Kidney epithelial cell (primary cell): ENCODE measurements at regions not wholly inside any gene's neighbourhood (a gene's known extent, or its start where the extent isn't known, plus 50 kb on each side); places are given as distances from the start of the nearest gene placed in this dataset.

Experiments
- DNase-seq: peaks from one replicate; pipeline ENCODE4 v3.0.0-alpha.2; 2010; ENCODE audit warnings: low read depth
- H3K27me3 ChIP-seq: 2 replicates; pipeline ENCODE4 v1.6.0; 2011; ENCODE audit warnings: low read length; ENCODE audit not compliant: control insufficient read depth, insufficient read depth
- H3K36me3 ChIP-seq: 2 replicates; pipeline ENCODE4 v1.5.1; 2011; ENCODE audit warnings: low read length; ENCODE audit not compliant: control insufficient read depth, insufficient read depth
- H3K4me3 ChIP-seq: 2 replicates; pipeline ENCODE4 v1.5.1; 2011; ENCODE audit warnings: low read depth, mild to moderate bottlenecking, control low read depth, low read length
- TF ChIP-seq, protein P1 (sequence below): IDR thresholded peaks from 2 replicates; pipeline ENCODE4 v1.5.1; 2011; ENCODE audit warnings: mild to moderate bottlenecking, moderate library complexity, low read length, control low read depth, inconsistent platforms; ENCODE audit not compliant: insufficient read depth, poor library complexity, severe bottlenecking

DNA sequence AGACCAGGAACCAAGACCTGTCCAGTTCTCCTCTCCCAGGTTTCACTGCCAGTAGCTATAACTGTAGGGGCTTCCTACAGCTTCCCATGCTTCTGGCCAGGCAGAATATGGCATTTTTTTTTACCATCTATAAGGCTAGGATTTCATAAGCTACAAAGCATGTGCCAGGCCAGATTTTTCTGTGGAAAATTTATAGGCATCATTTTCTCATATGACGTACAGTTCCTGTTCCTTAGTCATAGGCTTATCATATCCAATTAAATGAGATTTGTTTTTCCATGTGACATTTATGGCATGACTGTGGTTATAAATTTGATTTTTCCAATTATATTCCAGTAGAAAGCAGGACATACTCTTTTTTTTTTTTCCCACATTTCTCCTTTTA, 208.6 kb upstream of the NPY start:
- TF ChIP-seq, protein P1, sequence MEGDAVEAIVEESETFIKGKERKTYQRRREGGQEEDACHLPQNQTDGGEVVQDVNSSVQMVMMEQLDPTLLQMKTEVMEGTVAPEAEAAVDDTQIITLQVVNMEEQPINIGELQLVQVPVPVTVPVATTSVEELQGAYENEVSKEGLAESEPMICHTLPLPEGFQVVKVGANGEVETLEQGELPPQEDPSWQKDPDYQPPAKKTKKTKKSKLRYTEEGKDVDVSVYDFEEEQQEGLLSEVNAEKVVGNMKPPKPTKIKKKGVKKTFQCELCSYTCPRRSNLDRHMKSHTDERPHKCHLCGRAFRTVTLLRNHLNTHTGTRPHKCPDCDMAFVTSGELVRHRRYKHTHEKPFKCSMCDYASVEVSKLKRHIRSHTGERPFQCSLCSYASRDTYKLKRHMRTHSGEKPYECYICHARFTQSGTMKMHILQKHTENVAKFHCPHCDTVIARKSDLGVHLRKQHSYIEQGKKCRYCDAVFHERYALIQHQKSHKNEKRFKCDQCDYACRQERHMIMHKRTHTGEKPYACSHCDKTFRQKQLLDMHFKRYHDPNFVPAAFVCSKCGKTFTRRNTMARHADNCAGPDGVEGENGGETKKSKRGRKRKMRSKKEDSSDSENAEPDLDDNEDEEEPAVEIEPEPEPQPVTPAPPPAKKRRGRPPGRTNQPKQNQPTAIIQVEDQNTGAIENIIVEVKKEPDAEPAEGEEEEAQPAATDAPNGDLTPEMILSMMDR = no peak
- DNase-seq = no peak
- H3K4me3 ChIP-seq = no peak overlapping the region

DNA sequence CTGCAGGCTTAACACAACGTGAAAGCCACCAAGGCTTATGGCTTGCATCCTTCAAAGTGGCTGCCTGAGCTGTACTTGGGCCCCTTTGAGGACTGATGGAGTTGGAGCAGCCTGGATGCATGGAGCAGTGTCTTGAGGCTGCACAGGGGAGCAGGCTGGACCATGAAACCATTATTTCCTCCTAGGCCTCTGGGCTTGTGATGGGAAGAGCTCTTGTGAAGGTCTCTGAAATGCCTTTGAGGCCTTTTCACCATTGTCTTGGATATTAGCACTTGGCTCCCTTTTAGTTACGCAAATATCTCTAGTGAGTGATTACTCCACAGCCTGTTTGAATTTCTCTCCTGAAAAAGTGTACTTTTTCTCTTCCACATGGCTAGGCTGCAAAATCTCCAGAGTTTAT, 201.2 kb upstream of the NPY start:
- Histone ChIP-seq H3K4me3 (no peak overlapping the region), H3K36me3 (no peaks in the 10 kb centered on the region), H3K27me3 (no peaks in the 10 kb centered on the region)
- DNase-seq = no peak
- TF ChIP-seq, protein P1 = no peak

More for the DNA sequence above, 208.6 kb upstream of the NPY start:
- Histone ChIP-seq H3K27me3 (no peaks in the 10 kb centered on the region), H3K36me3 (no peaks in the 10 kb centered on the region)

DNA sequence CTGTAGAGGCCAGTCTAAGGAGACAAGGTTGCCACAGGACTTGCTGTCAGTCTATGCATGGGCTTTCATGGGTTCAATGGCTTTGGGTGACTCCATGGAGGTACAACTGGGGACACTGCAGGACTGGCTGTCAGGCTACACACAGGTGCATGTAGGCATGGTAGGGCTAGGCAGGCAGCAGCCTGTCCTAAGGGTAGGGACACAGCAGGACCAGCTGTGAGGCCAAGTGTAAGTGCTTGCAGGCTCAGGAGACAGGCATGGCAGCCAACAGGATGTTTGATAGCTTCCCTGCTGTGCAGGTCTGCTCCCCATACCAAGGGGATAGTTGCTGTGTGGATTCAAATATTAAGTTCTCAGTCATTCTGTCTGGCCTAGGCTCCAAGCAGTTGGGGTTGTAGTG, 181.0 kb upstream of the NPY start:
- DNase-seq = no peak
- Histone ChIP-seq H3K27me3 (no peaks in the 10 kb centered on the region), H3K36me3 (no peaks in the 10 kb centered on the region), H3K4me3 (no peak overlapping the region)
- TF ChIP-seq, protein P1 = no peak

DNA sequence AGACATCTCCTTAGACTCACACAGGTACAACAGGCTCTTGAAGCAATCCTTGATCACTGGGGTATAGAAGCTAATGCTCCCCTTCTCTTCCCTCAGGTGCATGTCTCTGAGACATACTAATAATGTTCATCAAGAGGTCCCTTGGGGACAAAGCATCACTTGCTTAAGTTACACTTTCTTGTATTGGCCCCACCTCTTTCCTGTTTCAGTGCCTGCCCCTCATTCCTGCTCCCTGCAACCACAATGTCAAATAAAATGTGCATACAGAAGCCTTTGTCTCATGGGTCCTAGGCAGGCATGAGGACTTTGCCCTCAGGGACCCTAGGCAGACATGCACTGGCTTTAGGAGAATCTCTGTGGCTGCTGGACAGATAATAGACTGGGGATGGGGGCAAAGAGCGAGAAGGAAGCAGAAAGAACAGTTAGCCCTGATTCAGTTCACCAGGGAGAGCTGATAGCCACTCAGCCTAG, 175.0 kb upstream of the NPY start:
- no peaks in the 10 kb centered on the region for H3K36me3 ChIP-seq
- DNase-seq = no peak
- TF ChIP-seq, protein P1 = no peak
- no peaks in the 10 kb centered on the region for H3K27me3 ChIP-seq
- no peak overlapping the region for H3K4me3 ChIP-seq

- no peaks in the 10 kb centered on the region for H3K27me3 ChIP-seq
- DNase-seq = no peak
- TF ChIP-seq, protein P1 = no peak
- no peak overlapping the region for H3K4me3 ChIP-seq
- H3K36me3 ChIP-seq = no peaks in the 10 kb centered on the region
These were observed 173.9 kb upstream of the NPY start for GRCh38 chr7:24110056-24110455.

DNA sequence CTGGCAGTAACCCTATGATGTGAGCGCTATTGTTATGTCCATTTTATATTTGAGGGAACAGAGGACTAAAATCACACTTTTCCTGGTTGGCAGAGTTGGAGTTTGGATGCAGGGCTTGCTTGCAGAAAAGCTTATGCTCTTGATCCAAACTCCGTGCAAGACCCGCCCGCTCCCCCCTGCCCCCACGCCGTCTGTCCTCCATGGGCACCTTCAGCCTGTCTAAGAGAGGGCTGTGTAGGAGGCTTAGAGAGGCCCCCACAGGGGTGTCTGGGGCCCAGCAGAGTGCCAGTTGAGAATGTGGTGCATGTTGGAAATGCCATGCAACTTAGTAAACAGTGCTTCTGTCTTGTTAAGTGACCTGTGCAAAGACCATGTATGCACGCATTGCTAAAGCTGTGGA, 170.5 kb upstream of the NPY start:
- no peaks in the 10 kb centered on the region for H3K36me3 ChIP-seq
- DNase-seq = no peak
- no peaks in the 10 kb centered on the region for H3K27me3 ChIP-seq
- TF ChIP-seq, protein P1 = no peak
- no peak overlapping the region for H3K4me3 ChIP-seq
